ENCODE measurements at regions not wholly inside any gene's neighbourhood (a gene's known extent, or its start where the extent isn't known, plus 50 kb on each side); places are given as distances from the start of the nearest gene placed in this dataset.

- no peak for TF ChIP-seq UBTF (CRISPR knock-in tag; IDR thresholded peaks at IDR 0.05)
These were observed 93.3 kb upstream of the SLC4A7 start (continued) for GRCh38 chr3:27577504-27577903.

GRCh38 chr3:27576171-27576570 is 92.0 kb upstream of the SLC4A7 start:
- Histone ChIP-seq H3K79me2 (ENCODE audit: insufficient read depth, low read length) (no peaks in the 10 kb centered on the region), H3K4me3 (replicated peaks in 1 of 3; ENCODE audit: insufficient read depth in 1 of 3, low read depth in 2 of 3, low read length in 3 of 3) (no peak overlapping the region), H3K27me3 (ENCODE audit: control insufficient read depth in 1 of 2, insufficient read depth in 2 of 2, low read length in 2 of 2) (no peaks in the 10 kb centered on the region), H4K20me1 (ENCODE audit: insufficient read depth, low read length) (no peaks in the 10 kb centered on the region), H3K9ac (ENCODE audit: insufficient read depth, low read depth, low read length) (no peak overlapping the region), H3K27ac (ENCODE audit: extremely low read length, insufficient read depth, low read length) (no peak overlapping the region), H3K36me3 (replicated peaks in 1 of 2; ENCODE audit: control insufficient read depth in 1 of 2, insufficient read depth in 2 of 2, low read length in 2 of 2) (no peaks in the 10 kb centered on the region), H2AFZ (ENCODE audit: low read length) (no peak overlapping the region), H3K9me3 (ENCODE audit: low read length) (no peaks in the 10 kb centered on the region), H3K4me2 (ENCODE audit: low read depth, low read length) (no peak overlapping the region), H3K4me1 (ENCODE audit: insufficient read depth, low read length) (peaks cover 16% of the 10 kb centered on the region)
- ChIA-PET CTCF (ENCODE audit: low intra/inter-chr PET ratio, low total read pairs) (no interaction called here), POLR2A (no interaction called here)
- WGBS (ENCODE audit: low lambda C conversion rate), result 45% methylated on average over 3 of the region's 3 CpGs
- no TSS peak for BruUV-seq (replicated peaks)
- intact Hi-C loops (cut with micrococcal nuclease; ENCODE audit: unreplicated experiment), result loop anchor here (1.0 kb wide), 1 partner anchor 8 kb away; no protein-coding TSS in a partner anchor
- DNase-seq (ENCODE audit: low spot score), result no peak
- ATAC-seq, result no peak
- FAIRE-seq, result no peak
- TF ChIP-seq ZNF510 (CRISPR knock-in tag; IDR thresholded peaks at IDR 0.05; ENCODE audit: low read depth) (no peak), ZNF776 (CRISPR knock-in tag; IDR thresholded peaks at IDR 0.05) (no peak), HDAC6 (IDR thresholded peaks at IDR 0.05; ENCODE audit: low read depth, low read length) (no peak), BRD4 (CRISPR knock-in tag; IDR thresholded peaks at IDR 0.05) (no peak), ZNF282 (IDR thresholded peaks at IDR 0.05; ENCODE audit: partially characterized antibody) (no peak), NCOA2 (CRISPR knock-in tag; IDR thresholded peaks at IDR 0.05) (no peak)
- in situ Hi-C loops (cut with HindIII; ENCODE audit: extremely low pct_ligation_motif_present, low pct_unique_long_range_greater_than_20kb), result no loop called here
